ENCODE measurements at regions not wholly inside any gene's neighbourhood (a gene's known extent, or its start where the extent isn't known, plus 50 kb on each side); places are given as distances from the start of the nearest gene placed in this dataset.

DNA sequence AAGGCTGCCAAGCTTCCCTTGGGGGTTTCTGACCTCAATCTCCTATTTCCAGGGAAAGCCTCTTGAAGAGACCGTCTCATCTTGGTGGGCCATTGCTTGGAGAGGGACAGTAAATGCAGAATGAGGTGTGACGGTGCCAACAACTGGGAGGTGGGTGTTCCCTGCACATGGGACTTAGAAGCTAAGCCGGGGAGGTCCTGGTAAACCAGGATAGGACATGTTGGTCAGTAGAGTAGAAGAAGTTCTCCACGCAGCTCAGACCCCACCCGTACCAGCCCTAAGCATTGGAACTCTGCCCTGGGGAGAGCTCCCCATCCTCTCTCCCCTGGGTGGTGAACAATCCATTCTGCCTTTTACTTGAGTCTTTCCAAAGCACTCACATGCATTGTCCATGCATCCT lies 92.0 kb downstream of the SOX1 start:
- TF ChIP-seq POLR2A (IDR thresholded peaks at IDR 0.05; ENCODE audit: borderline replicate concordance, extremely low read depth, insufficient read depth, insufficient read length): no peak
- no peak for TF ChIP-seq EGR1 (IDR thresholded peaks at IDR 0.05; ENCODE audit: low read depth)
- no peak for TF ChIP-seq JUND (IDR thresholded peaks at IDR 0.05)
- TF ChIP-seq EZH2 (IDR thresholded peaks at IDR 0.05): no peak
- no peak for TF ChIP-seq YY1 (IDR thresholded peaks at IDR 0.05; ENCODE audit: extremely low read depth, insufficient replicate concordance, low read depth, low read length)
- TF ChIP-seq SRF (IDR thresholded peaks at IDR 0.05; ENCODE audit: low read depth): no peak
- TF ChIP-seq, protein P1, sequence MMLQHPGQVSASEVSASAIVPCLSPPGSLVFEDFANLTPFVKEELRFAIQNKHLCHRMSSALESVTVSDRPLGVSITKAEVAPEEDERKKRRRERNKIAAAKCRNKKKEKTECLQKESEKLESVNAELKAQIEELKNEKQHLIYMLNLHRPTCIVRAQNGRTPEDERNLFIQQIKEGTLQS (IDR thresholded peaks at IDR 0.05): no peak
